ENCODE measurements at regions not wholly inside any gene's neighbourhood (a gene's known extent, or its start where the extent isn't known, plus 50 kb on each side); places are given as distances from the start of the nearest gene placed in this dataset.

DNA sequence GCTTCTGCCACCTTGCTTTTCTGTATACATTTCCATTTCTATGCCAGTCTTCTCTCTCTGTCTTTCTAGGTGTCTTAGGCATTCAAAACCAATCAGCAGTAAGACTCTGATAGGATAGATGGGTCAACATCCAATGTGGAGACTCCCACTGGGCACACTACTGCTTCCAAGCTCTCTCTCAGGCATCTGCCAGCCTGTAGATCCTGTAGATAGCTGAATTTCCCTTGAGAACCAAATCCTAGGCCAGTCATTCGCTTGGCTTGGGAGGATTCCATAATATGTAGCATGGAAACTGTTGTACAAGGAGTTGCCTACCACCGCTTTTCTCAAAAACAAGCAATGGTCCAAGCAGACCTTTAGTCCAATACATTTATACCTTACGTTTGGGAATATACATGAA lies 262.8 kb upstream of the RARB start:
- Histone ChIP-seq H3K23ac (ENCODE audit: low read depth, low read length) (no peak overlapping the region), H3K36me3 (ENCODE audit: control insufficient read depth, insufficient read depth, low read length) (no peaks in the 10 kb centered on the region), H3K56ac (ENCODE audit: extremely low read depth, insufficient read depth, low read length) (no peak overlapping the region), H4K91ac (ENCODE audit: insufficient read depth, low read depth, low read length) (no peak overlapping the region), H3K4me1 (ENCODE audit: control insufficient read depth, insufficient read depth, low read length) (no peaks in the 10 kb centered on the region), H3K9me1 (ENCODE audit: insufficient read depth, low read length) (no peaks in the 10 kb centered on the region), H4K20me1 (ENCODE audit: insufficient read depth, low read length) (no peaks in the 10 kb centered on the region), H2BK5ac (ENCODE audit: low read depth, low read length, poor library complexity, severe bottlenecking) (no peak overlapping the region), H3K27me3 (ENCODE audit: control insufficient read depth, insufficient read depth, low read length) (no peaks in the 10 kb centered on the region), H2AK9ac (replicated peaks; ENCODE audit: low read depth, low read length, poor library complexity) (no peak overlapping the region), H3K27ac (ENCODE audit: insufficient read depth, low read length) (no peak overlapping the region), H3K18ac (ENCODE audit: low read depth, low read length) (no peak overlapping the region), H2BK20ac (ENCODE audit: low read depth, low read length) (no peak overlapping the region), H2BK120ac (ENCODE audit: low read depth, low read length) (no peak overlapping the region), H4K8ac (ENCODE audit: low read depth in 2 of 2, low read length in 2 of 2) (no peak overlapping the region), H3K79me1 (ENCODE audit: low read depth in 1 of 2, low read length in 2 of 2) (no peaks in the 10 kb centered on the region), H3K4me2 (ENCODE audit: low read depth, low read length) (no peak overlapping the region), H4K5ac (ENCODE audit: low read depth, low read length) (no peak overlapping the region), H3K9ac (ENCODE audit: low read depth, low read length) (no peak overlapping the region), H3K14ac (replicated peaks; ENCODE audit: low read depth, low read length) (no peak overlapping the region), H2BK15ac (ENCODE audit: low read depth, low read length) (no peak overlapping the region), H3K9me3 (ENCODE audit: control insufficient read depth, insufficient read depth, low read length) (peaks cover 13% of the 10 kb centered on the region), H3K4me3 (ENCODE audit: insufficient read depth, low read depth, low read length) (no peak overlapping the region), H2AFZ (replicated peaks; ENCODE audit: low read length, poor library complexity) (no peak overlapping the region), H3K4ac (ENCODE audit: low read depth, low read length) (no peak overlapping the region), H2AK5ac (ENCODE audit: low read depth, low read length) (no peak overlapping the region)
- BruUV-seq (replicated peaks): no TSS peak
- POLR2A ChIA-PET (ENCODE audit: unreplicated experiment): no interaction called here
- intact Hi-C loops (cut with micrococcal nuclease) (no loop called here), dilution Hi-C loops (cut with HindIII; ENCODE audit: low sequenced_read_pairs, unreplicated experiment) (no loop called here), in situ Hi-C loops (cut with MboI; ENCODE audit: low sequenced_read_pairs) (no loop called here)
- DNase-seq (no peak), ATAC-seq (ENCODE audit: low read depth) (no peak)
- WGBS, 2 experiments (ENCODE audit: extremely low coverage in 2 of 2, insufficient read length in 1 of 2): no CpG with 5 or more reads among the region's 3 CpGs
- CTCF ChIA-PET: interaction anchor here (0.6 kb wide), 1 partner anchor 503 kb away, joined by 3 read pairs; no protein-coding TSS in a partner anchor
- TF ChIP-seq RCOR1 (IDR thresholded peaks at IDR 0.05; ENCODE audit: insufficient replicate concordance, low read length) (no peak), CHD1 (IDR thresholded peaks at IDR 0.05; ENCODE audit: low read depth, low read length) (no peak), RFX5 (IDR thresholded peaks at IDR 0.05; ENCODE audit: low read depth, low read length) (no peak), BHLHE40 (IDR thresholded peaks at IDR 0.05; ENCODE audit: low read depth, low read length) (no peak), FOS (IDR thresholded peaks at IDR 0.05; ENCODE audit: low read depth, low read length) (no peak)
- TF ChIP-seq, protein P1, sequence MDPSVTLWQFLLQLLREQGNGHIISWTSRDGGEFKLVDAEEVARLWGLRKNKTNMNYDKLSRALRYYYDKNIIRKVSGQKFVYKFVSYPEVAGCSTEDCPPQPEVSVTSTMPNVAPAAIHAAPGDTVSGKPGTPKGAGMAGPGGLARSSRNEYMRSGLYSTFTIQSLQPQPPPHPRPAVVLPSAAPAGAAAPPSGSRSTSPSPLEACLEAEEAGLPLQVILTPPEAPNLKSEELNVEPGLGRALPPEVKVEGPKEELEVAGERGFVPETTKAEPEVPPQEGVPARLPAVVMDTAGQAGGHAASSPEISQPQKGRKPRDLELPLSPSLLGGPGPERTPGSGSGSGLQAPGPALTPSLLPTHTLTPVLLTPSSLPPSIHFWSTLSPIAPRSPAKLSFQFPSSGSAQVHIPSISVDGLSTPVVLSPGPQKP (IDR thresholded peaks at IDR 0.05; ENCODE audit: borderline replicate concordance, low read depth, low read length): no peak
- TF ChIP-seq, protein P2, sequence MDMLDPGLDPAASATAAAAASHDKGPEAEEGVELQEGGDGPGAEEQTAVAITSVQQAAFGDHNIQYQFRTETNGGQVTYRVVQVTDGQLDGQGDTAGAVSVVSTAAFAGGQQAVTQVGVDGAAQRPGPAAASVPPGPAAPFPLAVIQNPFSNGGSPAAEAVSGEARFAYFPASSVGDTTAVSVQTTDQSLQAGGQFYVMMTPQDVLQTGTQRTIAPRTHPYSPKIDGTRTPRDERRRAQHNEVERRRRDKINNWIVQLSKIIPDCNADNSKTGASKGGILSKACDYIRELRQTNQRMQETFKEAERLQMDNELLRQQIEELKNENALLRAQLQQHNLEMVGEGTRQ (IDR thresholded peaks at IDR 0.05; ENCODE audit: low read depth, low read length): no peak
